ENCODE measurements at regions not wholly inside any gene's neighbourhood (a gene's known extent, or its start where the extent isn't known, plus 50 kb on each side); places are given as distances from the start of the nearest gene placed in this dataset.

GRCh38 chr6:156113631-156114030, 658.0 kb upstream of the NOX3 start:
- no peak for TF ChIP-seq CTCF (IDR thresholded peaks at IDR 0.05; ENCODE audit: control extremely low read depth, extremely low read depth)
- Histone ChIP-seq H3K27ac (ENCODE audit: low read depth in 1 of 2, low read length in 1 of 2) (no peak overlapping the region), H3K27me3 (ENCODE audit: control insufficient read depth in 3 of 3, insufficient read depth in 3 of 3, low read length in 2 of 3) (no peaks in the 10 kb centered on the region), H3K4me1 (ENCODE audit: control insufficient read depth in 5 of 5, insufficient read depth in 5 of 5, low read length in 5 of 5) (no peaks in the 10 kb centered on the region), H3K36me3 (ENCODE audit: control insufficient read depth in 4 of 4, insufficient read depth in 4 of 4, low read length in 4 of 4) (no peaks in the 10 kb centered on the region), H3K9me3 (ENCODE audit: control insufficient read depth in 4 of 4, insufficient read depth in 3 of 4, low read length in 3 of 4) (peaks cover 0 to 2% (median 0%) of the 10 kb centered on the region in 4 donors), H3K9ac (ENCODE audit: insufficient read depth in 1 of 2, low read length in 2 of 2) (no peak overlapping the region), H3K4me3 (no peak overlapping the region)
- no peak for DNase-seq
- WGBS, 2 donors = 86 to 97% methylated on average over 3 of the region's 3 CpGs
- no peak for ATAC-seq (ENCODE audit: insufficient read depth, low FRiP score)

GRCh38 chr6:156111913-156112312, 656.3 kb upstream of the NOX3 start:
- H3K4me1 ChIP-seq (ENCODE audit: control insufficient read depth in 5 of 5, insufficient read depth in 5 of 5, low read length in 5 of 5) = peaks cover 0 to 13% (median 0%) of the 10 kb centered on the region in 5 donors
- no peak overlapping the region for H3K9ac ChIP-seq (ENCODE audit: insufficient read depth in 1 of 2, low read length in 2 of 2)
- 79 to 91% methylated on average over 10 of the region's 10 CpGs for WGBS, 2 donors
- ATAC-seq (ENCODE audit: insufficient read depth, low FRiP score) (no peak), DNase-seq (no peak)
- H3K36me3 ChIP-seq (ENCODE audit: control insufficient read depth in 4 of 4, insufficient read depth in 4 of 4, low read length in 4 of 4) = no peaks in the 10 kb centered on the region
- TF ChIP-seq CTCF (IDR thresholded peaks at IDR 0.05; ENCODE audit: control extremely low read depth, extremely low read depth) = no peak
- H3K27ac ChIP-seq (ENCODE audit: low read depth in 1 of 2, low read length in 1 of 2) = no peak overlapping the region
- H3K4me3 ChIP-seq = no peak overlapping the region
- no peaks in the 10 kb centered on the region for H3K27me3 ChIP-seq (ENCODE audit: control insufficient read depth in 3 of 3, insufficient read depth in 3 of 3, low read length in 2 of 3)
- H3K9me3 ChIP-seq (ENCODE audit: control insufficient read depth in 4 of 4, insufficient read depth in 3 of 4, low read length in 3 of 4) = no peaks in the 10 kb centered on the region

DNA sequence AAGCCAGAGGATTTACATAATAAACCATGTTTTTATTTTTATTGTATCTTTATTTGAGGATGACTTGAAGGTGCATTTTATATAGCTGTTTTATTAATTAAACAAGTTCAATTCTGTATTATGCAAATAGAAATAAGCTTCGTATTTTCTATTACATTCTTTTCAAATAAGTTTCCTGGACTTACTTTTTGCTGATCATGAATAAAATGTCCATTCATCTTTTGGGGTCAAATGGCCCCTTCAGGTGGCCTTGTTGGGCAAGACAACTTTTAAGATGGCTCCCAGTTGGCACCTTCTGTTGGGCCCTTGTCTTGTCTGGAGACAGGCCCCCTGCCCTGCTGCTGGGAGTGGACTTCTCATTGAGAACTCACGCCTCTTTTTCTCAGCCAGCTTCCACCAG, 654.6 kb upstream of the NOX3 start:
- H3K4me3 ChIP-seq = no peak overlapping the region
- WGBS, 2 donors = 85 to 88% methylated on average over 2 of the region's 2 CpGs

More for the DNA sequence above, 654.6 kb upstream of the NOX3 start:
- H3K9me3 ChIP-seq (ENCODE audit: control insufficient read depth in 4 of 4, insufficient read depth in 3 of 4, low read length in 3 of 4) = no peaks in the 10 kb centered on the region
- H3K27ac ChIP-seq (ENCODE audit: low read depth in 1 of 2, low read length in 1 of 2) = no peak overlapping the region
- H3K4me1 ChIP-seq (ENCODE audit: control insufficient read depth in 5 of 5, insufficient read depth in 5 of 5, low read length in 5 of 5) = peaks cover 0 to 14% (median 0%) of the 10 kb centered on the region in 5 donors
- no peaks in the 10 kb centered on the region for H3K27me3 ChIP-seq (ENCODE audit: control insufficient read depth in 3 of 3, insufficient read depth in 3 of 3, low read length in 2 of 3)
- TF ChIP-seq CTCF (IDR thresholded peaks at IDR 0.05; ENCODE audit: control extremely low read depth, extremely low read depth) = no peak
- H3K9ac ChIP-seq (ENCODE audit: insufficient read depth in 1 of 2, low read length in 2 of 2) = no peak overlapping the region
- DNase-seq = no peak
- H3K36me3 ChIP-seq (ENCODE audit: control insufficient read depth in 4 of 4, insufficient read depth in 4 of 4, low read length in 4 of 4) = no peaks in the 10 kb centered on the region
- ATAC-seq (ENCODE audit: insufficient read depth, low FRiP score) = no peak
